ENCODE measurements at regions not wholly inside any gene's neighbourhood (a gene's known extent, or its start where the extent isn't known, plus 50 kb on each side); places are given as distances from the start of the nearest gene placed in this dataset.

DNA sequence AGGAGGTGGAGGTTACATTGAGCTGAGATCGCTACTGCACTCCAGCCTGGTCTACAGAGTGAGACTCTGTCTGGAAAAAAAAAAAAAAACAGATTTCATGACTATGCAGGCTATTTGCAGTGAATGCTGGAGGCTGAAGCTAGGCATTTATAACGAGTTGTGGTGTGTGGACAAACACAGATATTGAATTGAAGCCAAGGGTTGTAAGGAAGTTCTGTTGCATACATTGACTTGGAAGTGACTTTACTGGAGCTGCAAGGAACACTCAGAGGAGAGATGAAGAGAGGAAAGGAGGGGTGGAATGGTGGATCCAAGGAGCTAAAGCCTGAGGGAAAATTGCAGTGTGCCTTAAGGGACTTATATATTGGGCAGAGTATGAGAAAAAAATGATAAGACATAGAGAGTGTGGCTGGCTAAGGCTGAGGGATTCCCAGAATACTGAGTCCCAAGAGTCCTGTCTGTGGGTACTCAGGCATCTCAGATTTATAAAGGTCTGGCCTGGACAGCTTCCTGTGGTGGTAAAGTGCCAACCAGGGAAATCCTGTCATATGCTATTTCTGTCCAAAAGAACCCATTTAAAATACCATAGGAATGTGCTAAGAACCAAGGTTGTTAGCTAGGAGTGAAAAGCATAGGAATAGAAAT, 87.8 kb upstream of the GUCY1A1 start (continued):
- TF ChIP-seq NRF1 (IDR thresholded peaks at IDR 0.05; ENCODE audit: low read depth, low read length), result no peak
- TF ChIP-seq TCF12 (IDR thresholded peaks at IDR 0.05; ENCODE audit: low read depth, low read length), result no peak
- no peak for TF ChIP-seq MAFK (IDR thresholded peaks at IDR 0.05; ENCODE audit: low read depth, low read length)
- TF ChIP-seq SRF (IDR thresholded peaks at IDR 0.05; ENCODE audit: low read depth, low read length), result no peak
- no peak for TF ChIP-seq POLR2A (IDR thresholded peaks at IDR 0.05; ENCODE audit: control extremely low read depth in 1 of 2, low read depth in 2 of 2, low read length in 2 of 2)

All from H1 (cell line).